OCI-LY7 (cell line): ENCODE measurements at regions not wholly inside any gene's neighbourhood (a gene's known extent, or its start where the extent isn't known, plus 50 kb on each side); places are given as distances from the start of the nearest gene placed in this dataset.

Experiments
- CTCF ChIP-seq: fragments of 200-600 bp; sonication (generic); conservative IDR thresholded peaks from 2 replicates; pipeline ENCODE4 v1.5.1; 2014; ENCODE audit warnings: mild to moderate bottlenecking, antibody characterized with exemption, low read length, moderate library complexity, mixed read lengths
- EZH2phosphoT487 ChIP-seq: fragments of 200-600 bp; sonication (generic); IDR thresholded peaks from 2 replicates; pipeline ENCODE4 v1.6.1; 2018; ENCODE audit warnings: low read depth, borderline replicate concordance, mild to moderate bottlenecking, mixed run types, antibody characterized with exemption, low read length, moderate library complexity, mixed read lengths

- TF ChIP-seq CTCF = no peak
- TF ChIP-seq EZH2phosphoT487 = no peak
Measured at GRCh38 chr9:95570646-95571045, 53.9 kb upstream of the PTCH1 start.
